ENCODE measurements at regions not wholly inside any gene's neighbourhood (a gene's known extent, or its start where the extent isn't known, plus 50 kb on each side); places are given as distances from the start of the nearest gene placed in this dataset.
A peak's percentile ranks its signal among the peaks of the same experiment; 100 is the strongest.

GRCh38 chr7:136229790-136230189, 252.6 kb upstream of the MTPN start:
- no peak for DNase-seq

- DNase-seq: peak; percentile 46
These were observed 251.0 kb upstream of the MTPN start for GRCh38 chr7:136228171-136228570.

DNA sequence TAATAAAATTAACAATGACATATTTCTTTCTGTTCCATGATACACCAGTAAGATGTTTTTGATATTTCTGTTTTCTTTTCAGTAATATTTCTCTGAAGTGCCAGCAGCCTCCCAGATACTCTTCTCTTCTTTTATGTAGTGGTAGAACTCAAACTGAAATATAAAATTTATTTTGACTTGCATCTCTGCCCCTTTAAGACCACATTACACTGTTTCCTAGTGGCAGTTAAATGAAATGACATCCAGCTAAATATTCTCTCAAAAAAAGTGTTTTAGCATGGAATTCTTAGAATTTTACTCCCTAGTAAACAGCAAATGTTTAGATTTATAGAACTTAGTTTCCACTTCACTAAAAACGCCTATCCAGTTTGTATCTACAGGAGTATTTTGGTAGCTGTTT, 237.2 kb upstream of the MTPN start:
- DNase-seq: no peak

GRCh38 chr7:136213012-136213411, 235.9 kb upstream of the MTPN start:
- DNase-seq: no peak

- DNase-seq: no peak
These were observed 233.5 kb upstream of the MTPN start for GRCh38 chr7:136210664-136211063.

DNA sequence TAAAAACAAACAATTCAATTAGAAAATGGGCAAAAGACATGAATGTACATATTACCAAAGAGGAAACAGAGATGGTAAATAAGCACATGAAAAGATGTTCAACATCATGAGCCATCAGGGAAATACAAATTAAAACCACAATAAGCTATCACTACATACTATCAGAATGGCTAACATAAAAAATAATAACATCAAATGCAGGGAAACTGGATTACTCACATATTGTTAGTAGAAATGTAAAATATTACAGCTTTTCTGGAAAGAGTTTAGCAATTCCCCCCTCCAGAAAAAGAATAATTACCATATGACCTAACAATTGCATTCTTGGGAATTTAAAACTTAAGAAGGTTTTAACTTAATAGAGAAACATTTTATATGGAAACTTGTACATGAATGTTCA, 232.9 kb upstream of the MTPN start:
- no peak for DNase-seq

GRCh38 chr7:136205956-136206355, 228.8 kb upstream of the MTPN start:
- no peak for DNase-seq

- DNase-seq: no peak
These were observed 221.0 kb upstream of the MTPN start for GRCh38 chr7:136198168-136198567.

DNA sequence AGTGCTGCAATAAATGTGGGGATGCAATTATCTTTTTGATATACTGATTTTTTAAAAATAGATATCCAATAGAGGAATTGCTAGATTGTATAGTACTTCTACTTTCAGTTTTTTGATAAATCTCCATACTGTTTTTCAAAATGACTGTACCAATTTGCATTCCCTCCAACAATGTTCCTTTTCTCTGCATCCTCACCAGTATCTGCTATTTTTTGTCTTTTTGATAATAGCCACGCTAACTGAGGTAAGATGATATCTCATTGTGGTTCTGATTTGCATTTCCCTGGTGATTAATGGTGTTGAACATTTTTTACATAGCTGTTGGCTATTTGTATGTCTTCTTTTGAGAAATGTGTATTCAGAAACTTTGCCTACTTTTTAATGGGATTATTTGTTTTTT, 217.7 kb upstream of the MTPN start:
- no peak for DNase-seq

DNA sequence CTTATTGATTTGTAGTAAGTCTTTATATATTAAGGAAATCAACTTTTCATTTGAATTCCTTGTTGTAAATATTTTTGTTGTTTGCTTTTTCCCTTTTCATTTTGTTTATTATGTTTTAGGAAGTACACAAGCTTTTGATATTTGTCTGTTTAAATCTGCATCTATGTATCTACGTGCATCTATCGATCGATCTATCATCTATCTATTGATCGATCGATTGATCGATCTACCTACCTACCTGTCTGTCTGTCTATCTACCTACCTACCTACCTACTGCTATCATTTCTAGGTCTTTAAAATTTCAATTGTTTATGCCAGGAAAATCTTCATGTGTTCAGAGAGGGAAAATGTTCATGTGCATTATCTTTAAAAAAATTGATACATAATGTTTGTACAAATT, 216.8 kb upstream of the MTPN start:
- DNase-seq: no peak

DNA sequence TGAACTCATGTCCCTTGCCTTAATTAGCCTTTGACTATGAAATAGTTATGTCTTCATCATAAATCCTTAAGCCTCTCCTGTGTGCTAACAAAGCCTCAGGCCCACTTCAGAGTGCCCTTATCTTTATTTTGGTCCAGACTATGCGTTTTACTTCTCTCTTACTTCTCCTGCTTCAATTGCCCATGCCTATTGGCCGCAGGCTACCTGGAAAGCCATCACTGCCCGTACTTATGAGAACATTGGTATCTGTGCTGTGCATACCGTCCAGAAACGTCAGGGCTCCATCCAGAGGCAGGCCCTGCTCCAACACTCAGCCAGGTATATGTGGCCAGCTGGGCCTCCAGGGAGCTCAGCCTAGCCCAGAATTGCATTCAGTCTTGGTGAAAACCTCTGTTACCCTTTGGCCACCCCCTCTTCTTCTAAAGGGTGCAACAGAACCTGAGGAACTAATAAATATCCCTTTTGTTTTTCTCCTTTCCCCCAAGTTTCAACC, 212.4 kb upstream of the MTPN start:
- DNase-seq: no peak

- no peak for DNase-seq
These were observed 209.1 kb upstream of the MTPN start for GRCh38 chr7:136186281-136186680.

GRCh38 chr7:136184719-136185118, 207.6 kb upstream of the MTPN start:
- DNase-seq: no peak

- peak; percentile 11 for DNase-seq
These were observed 206.8 kb upstream of the MTPN start for GRCh38 chr7:136183981-136184380.

- DNase-seq: no peak
These were observed 203.8 kb upstream of the MTPN start for GRCh38 chr7:136180984-136181383.

DNA sequence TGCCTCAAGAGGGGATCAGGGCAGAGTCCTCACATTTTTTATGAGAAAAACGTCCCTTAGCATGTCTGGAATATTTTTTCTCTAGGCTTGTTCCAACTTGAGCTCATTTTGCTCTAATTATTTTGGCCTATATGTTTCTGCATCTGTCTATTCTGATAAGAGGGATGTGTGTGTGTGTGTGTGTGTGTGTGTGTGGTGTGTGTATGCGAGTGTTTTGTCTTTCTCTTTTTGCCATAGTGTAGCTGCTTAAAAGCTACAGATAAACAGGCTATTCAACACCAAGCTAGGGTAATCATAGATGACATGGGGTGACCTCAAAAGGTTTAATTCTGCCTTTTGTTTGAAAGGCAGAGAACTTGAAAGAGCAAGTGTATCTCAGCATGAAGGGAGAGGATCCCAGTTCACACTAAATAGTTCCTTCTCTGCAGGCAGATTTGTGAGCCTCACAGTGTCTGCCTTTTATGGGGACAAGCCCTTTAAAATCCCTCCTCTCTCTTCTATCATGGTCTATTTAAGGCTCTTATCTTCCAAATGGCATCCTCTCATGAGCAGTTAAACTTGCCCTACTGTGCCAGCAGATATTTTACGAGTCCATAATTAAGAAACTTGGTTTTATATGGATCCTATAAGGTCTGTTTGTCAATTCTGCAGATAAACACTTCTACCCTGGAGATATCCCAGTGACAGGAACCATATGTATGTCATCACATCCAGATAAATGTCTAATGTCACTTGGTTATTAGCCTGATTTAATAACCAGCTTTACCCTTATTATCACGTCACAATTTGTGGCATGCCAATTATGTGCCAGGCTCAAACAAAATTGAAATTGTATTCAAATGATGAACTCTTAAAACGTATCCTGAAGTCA, 202.9 kb upstream of the MTPN start:
- DNase-seq: no peak

GRCh38 chr7:136179154-136179553, 202.0 kb upstream of the MTPN start:
- no peak for DNase-seq

DNA sequence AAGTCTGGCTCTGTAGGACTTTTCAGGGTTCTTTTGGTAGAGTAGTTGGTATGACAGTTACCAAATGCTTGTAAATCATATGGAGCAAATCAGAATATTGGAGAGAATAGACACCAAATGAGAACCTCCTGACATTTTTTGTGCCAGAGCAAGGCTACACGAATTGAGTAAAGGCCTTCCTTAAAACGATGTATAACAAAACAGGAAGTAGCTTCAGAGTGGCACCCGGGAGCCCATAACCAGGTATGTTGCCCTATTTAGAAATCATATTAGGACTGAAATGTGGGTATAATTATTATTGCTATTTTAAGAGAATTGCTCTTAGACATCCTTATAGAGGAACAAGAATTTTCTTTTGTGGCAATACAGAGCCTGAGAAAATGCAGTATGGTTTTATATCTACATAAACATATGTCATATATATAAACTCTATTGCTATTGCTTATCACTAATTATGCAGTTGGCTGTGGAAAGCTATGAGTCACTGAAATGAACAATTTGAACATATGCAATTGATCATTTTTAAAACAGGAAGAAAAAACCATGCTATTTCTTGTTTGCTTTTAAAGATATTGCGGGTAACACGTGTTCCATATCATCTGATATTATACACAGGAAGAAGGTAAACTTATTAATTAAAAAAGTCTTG, 197.4 kb upstream of the MTPN start:
- DNase-seq: no peak

- no peak for DNase-seq
These were observed 196.7 kb upstream of the MTPN start for GRCh38 chr7:136173874-136174273.

- no peak for DNase-seq
These were observed 194.1 kb upstream of the MTPN start for GRCh38 chr7:136171233-136171632.

GRCh38 chr7:136168821-136169220, 191.7 kb upstream of the MTPN start:
- no peak for DNase-seq

- DNase-seq: no peak
These were observed 190.8 kb upstream of the MTPN start for GRCh38 chr7:136167991-136168390.

DNA sequence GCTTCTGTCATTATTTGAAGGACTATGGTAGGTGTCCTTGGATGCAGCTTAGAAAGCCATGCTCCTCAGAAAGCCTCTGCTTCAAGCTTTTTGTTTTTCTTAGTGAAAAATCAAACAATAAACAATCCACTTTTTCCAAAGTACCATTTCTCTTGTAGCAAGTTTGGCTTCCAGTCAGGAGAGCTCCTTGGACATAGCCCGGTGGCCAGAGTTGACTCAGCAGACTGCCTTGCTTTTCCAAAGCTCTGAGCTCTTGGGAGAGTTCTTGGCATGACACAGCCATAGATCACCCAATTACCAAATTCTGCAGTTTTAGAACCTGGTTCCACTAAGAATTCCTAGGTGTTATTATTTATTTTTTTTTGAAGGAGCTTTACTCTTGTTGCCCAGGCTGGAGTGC, 189.4 kb upstream of the MTPN start:
- no peak for DNase-seq

GRCh38 chr7:136163340-136163801, 186.2 kb upstream of the MTPN start:
- no peak for DNase-seq
